HG03575 (cell line): ENCODE measurements at regions not wholly inside any gene's neighbourhood (a gene's known extent, or its start where the extent isn't known, plus 50 kb on each side); places are given as distances from the start of the nearest gene placed in this dataset.
A peak's percentile ranks its signal among the peaks of the same experiment; 100 is the strongest.

ENCODE experiments used
- ATAC-seq: cut with Tn5 transposase; IDR thresholded peaks from one replicate; pipeline ENCODE4 v1.9.1; 2021; ENCODE audit not compliant: unreplicated experiment, insufficient number of reproducible peaks, low FRiP score; ENCODE audit errors: extremely low read depth

GRCh38 chr3:117255736-117256135 is 546.2 kb downstream of the TUSC7 start:
- no peak for ATAC-seq

- ATAC-seq = no peak
These were observed 552.4 kb downstream of the TUSC7 start for GRCh38 chr3:117261983-117262421.

- no peak for ATAC-seq
These were observed 553.7 kb downstream of the TUSC7 start for GRCh38 chr3:117263270-117263669.

- no peak for ATAC-seq
These were observed 554.2 kb downstream of the TUSC7 start for GRCh38 chr3:117263745-117264144.

GRCh38 chr3:117264204-117264994 is 554.8 kb downstream of the TUSC7 start:
- ATAC-seq = no peak

- no peak for ATAC-seq
These were observed 557.2 kb downstream of the TUSC7 start for GRCh38 chr3:117266806-117267205.

- no peak for ATAC-seq
These were observed 558.7 kb downstream of the TUSC7 start for GRCh38 chr3:117268318-117268717.

- no peak for ATAC-seq
These were observed 562.7 kb downstream of the TUSC7 start for GRCh38 chr3:117272274-117272673.

- ATAC-seq = no peak
These were observed 563.4 kb downstream of the TUSC7 start for GRCh38 chr3:117272876-117273523.

GRCh38 chr3:117277816-117278215 is 568.2 kb downstream of the TUSC7 start:
- ATAC-seq = no peak

GRCh38 chr3:117278424-117279190 is 569.0 kb downstream of the TUSC7 start:
- peak; percentile 76 for ATAC-seq

GRCh38 chr3:117281371-117281770 is 571.8 kb downstream of the TUSC7 start:
- no peak for ATAC-seq

GRCh38 chr3:117282566-117282965 is 573.0 kb downstream of the TUSC7 start:
- ATAC-seq = no peak

- ATAC-seq = no peak
These were observed 576.2 kb downstream of the TUSC7 start for GRCh38 chr3:117285737-117286136.

GRCh38 chr3:117286488-117286887 is 576.9 kb downstream of the TUSC7 start:
- ATAC-seq = no peak

GRCh38 chr3:117287602-117288001 is 578.0 kb downstream of the TUSC7 start:
- no peak for ATAC-seq

GRCh38 chr3:117291476-117291875 is 581.9 kb downstream of the TUSC7 start:
- ATAC-seq = no peak

GRCh38 chr3:117297065-117297464 is 587.5 kb downstream of the TUSC7 start:
- ATAC-seq = no peak

GRCh38 chr3:117297541-117297940 is 588.0 kb downstream of the TUSC7 start:
- no peak for ATAC-seq

GRCh38 chr3:117298273-117298672 is 588.7 kb downstream of the TUSC7 start:
- no peak for ATAC-seq
